Liver (tissue), 8 donors: ENCODE measurements at regions not wholly inside any gene's neighbourhood (a gene's known extent, or its start where the extent isn't known, plus 50 kb on each side); places are given as distances from the start of the nearest gene placed in this dataset.

ENCODE experiments used
- DNase-seq: peaks from one replicate; pipeline ENCODE4 v3.0.0-alpha.2; 2017; ENCODE audit warnings: low spot score
- H3K27ac ChIP-seq, 2 donors: one replicate each; pipeline ENCODE4 v1.7.0; 2013; ENCODE audit warnings: inconsistent platforms in 2 of 2, low read length in 2 of 2, control low read depth in 1 of 2, low read depth in 1 of 2, mild to moderate bottlenecking in 1 of 2
- H3K27me3 ChIP-seq, 4 donors: one replicate each; pipeline versions ENCODE4 v1.6.1 to v1.7.0; 2013; ENCODE audit warnings: low read length in 3 of 4, inconsistent platforms in 1 of 4, mild to moderate bottlenecking in 1 of 4, moderate library complexity in 1 of 4; ENCODE audit not compliant: control insufficient read depth in 4 of 4, insufficient read depth in 4 of 4
- H3K36me3 ChIP-seq, 4 donors: one replicate each; pipeline versions ENCODE4 v1.6.1 to v1.7.0; 2013; ENCODE audit warnings: low read length in 3 of 4, mild to moderate bottlenecking in 3 of 4, low read depth in 1 of 4, moderate library complexity in 1 of 4; ENCODE audit not compliant: control insufficient read depth in 4 of 4, insufficient read depth in 3 of 4
- H3K4me1 ChIP-seq, 4 donors: one replicate each; pipeline versions ENCODE4 v1.6.1 to v1.7.0; 2013; ENCODE audit warnings: low read length in 3 of 4, mild to moderate bottlenecking in 3 of 4, moderate library complexity in 1 of 4; ENCODE audit not compliant: control insufficient read depth in 4 of 4, insufficient read depth in 4 of 4
- H3K4me3 ChIP-seq, 3 donors: one replicate each; pipeline versions ENCODE4 v1.6.1 to v1.7.0; 2013; ENCODE audit warnings: low read length in 3 of 3, control low read depth in 1 of 3, low read depth in 1 of 3, mild to moderate bottlenecking in 1 of 3
- H3K9ac ChIP-seq, 2 donors: one replicate each; pipeline ENCODE4 v1.7.0; 2013; ENCODE audit warnings: low read length in 2 of 2, mild to moderate bottlenecking in 2 of 2, moderate library complexity in 2 of 2, control low read depth in 1 of 2, low read depth in 1 of 2
- H3K9me3 ChIP-seq, 4 donors: one replicate each; pipeline versions ENCODE4 v1.6.1 to v1.7.0; 2013; ENCODE audit warnings: low read length in 3 of 4; ENCODE audit not compliant: control insufficient read depth in 4 of 4
- ATF3 ChIP-seq: IDR thresholded peaks from 2 replicates; pipeline ENCODE4 v1.6.1; 2016; ENCODE audit warnings: antibody characterized with exemption
- CTCF ChIP-seq: fragments of 150-350 bp; IDR thresholded peaks from 2 replicates; pipeline ENCODE4 v1.5.1; 2017; ENCODE audit warnings: improper control_type of control experiment, low read depth, low read length; ENCODE audit not compliant: missing input control
- EGR1 ChIP-seq, 2 donors: IDR thresholded peaks; 2 replicates each; pipeline ENCODE4 v1.6.1; 2016 to 2018; ENCODE audit warnings: antibody characterized with exemption in 2 of 2, low read depth in 2 of 2
- FOXA2 ChIP-seq: IDR thresholded peaks from 2 replicates; pipeline ENCODE4 v1.6.1; 2016; ENCODE audit warnings: antibody characterized with exemption
- GABPA ChIP-seq, 2 donors: IDR thresholded peaks in 1 of 2; conservative IDR thresholded peaks in 1 of 2; 2 replicates each; pipeline ENCODE4 v1.6.1; 2016; ENCODE audit warnings: antibody characterized with exemption in 2 of 2, mild to moderate bottlenecking in 1 of 2, moderate library complexity in 1 of 2
- HNF4A ChIP-seq, 2 donors: conservative IDR thresholded peaks; 2 replicates each; pipeline ENCODE4 v1.6.1; 2016; ENCODE audit warnings: antibody characterized with exemption in 2 of 2, mild to moderate bottlenecking in 2 of 2
- HNF4G ChIP-seq: IDR thresholded peaks from 2 replicates; pipeline ENCODE4 v1.6.1; 2016; ENCODE audit warnings: antibody characterized with exemption
- NR2F2 ChIP-seq: IDR thresholded peaks from 2 replicates; pipeline ENCODE4 v1.6.1; 2016; ENCODE audit warnings: antibody characterized with exemption
- RAD21 ChIP-seq, 2 donors: IDR thresholded peaks; 2 replicates each; pipeline ENCODE4 v1.6.1; 2016; ENCODE audit warnings: antibody characterized with exemption in 2 of 2, mild to moderate bottlenecking in 2 of 2
- SP1 ChIP-seq: IDR thresholded peaks from 2 replicates; pipeline ENCODE4 v1.6.1; 2018; ENCODE audit warnings: antibody characterized with exemption, mild to moderate bottlenecking
- TAF1 ChIP-seq: conservative IDR thresholded peaks from 2 replicates; pipeline ENCODE4 v1.6.1; 2016; ENCODE audit warnings: antibody characterized with exemption, mild to moderate bottlenecking
- YY1 ChIP-seq: IDR thresholded peaks from 2 replicates; pipeline ENCODE4 v1.6.1; 2016; ENCODE audit warnings: antibody characterized with exemption, mild to moderate bottlenecking
- WGBS: extraction: QIAGEN DNeasy Blood & Tissue Kit; methylation state at CpG from one replicate; pipeline ENCODE4 v1.1.7; 2013; 5-methylcytosine and 5-hydroxymethylcytosine counted together
- TF ChIP-seq, protein P1 (sequence below): IDR thresholded peaks from 2 replicates; pipeline ENCODE4 v1.6.1; 2016; ENCODE audit warnings: antibody characterized with exemption
- TF ChIP-seq, protein P2 (sequence below): IDR thresholded peaks from 2 replicates; pipeline ENCODE4 v1.6.1; 2016; ENCODE audit warnings: antibody characterized with exemption, mild to moderate bottlenecking
- TF ChIP-seq, protein P3 (sequence below): IDR thresholded peaks from 2 replicates; pipeline ENCODE4 v1.6.1; 2016; ENCODE audit warnings: antibody characterized with exemption
- donor health status: healthy.
- donor health status: healthy.
- donor health status: healthy.
- donor health status: healthy.
- donor health status: healthy.

DNA sequence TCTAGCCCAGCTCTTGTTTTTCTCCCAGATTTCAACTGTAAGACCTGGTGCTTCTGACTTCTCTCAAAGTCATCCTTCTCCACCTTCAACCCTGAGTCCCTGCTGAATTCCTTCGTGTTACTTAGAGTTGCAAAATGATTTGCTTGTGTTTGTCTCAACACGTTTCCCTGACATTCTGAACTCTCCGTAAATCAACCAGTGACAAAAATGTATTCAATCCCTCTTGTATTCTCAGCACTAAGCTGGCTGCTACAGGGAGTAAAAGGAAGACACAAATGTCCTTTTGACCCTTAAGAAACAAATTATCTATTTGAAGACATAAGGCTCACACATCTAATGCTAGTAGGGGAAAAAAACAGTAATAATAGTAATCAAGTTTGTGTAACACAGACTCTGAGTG is 514.0 kb upstream of the TMPO start:
- H3K27me3 ChIP-seq, result peaks cover 0 to 3% (median 0%) of the 10 kb centered on the region in 4 donors
- H3K4me3 ChIP-seq, result no peak overlapping the region
- no peaks in the 10 kb centered on the region for H3K9me3 ChIP-seq
- 51% methylated on average over 3 of the region's 3 CpGs for WGBS
- H3K36me3 ChIP-seq, result no peaks in the 10 kb centered on the region
- TF ChIP-seq SP1, result no peak
- TF ChIP-seq ATF3, result no peak
- TF ChIP-seq, protein P1, sequence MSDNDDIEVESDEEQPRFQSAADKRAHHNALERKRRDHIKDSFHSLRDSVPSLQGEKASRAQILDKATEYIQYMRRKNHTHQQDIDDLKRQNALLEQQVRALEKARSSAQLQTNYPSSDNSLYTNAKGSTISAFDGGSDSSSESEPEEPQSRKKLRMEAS, result no peak
- TF ChIP-seq GABPA (IDR thresholded peaks at IDR 0.05 in 1 of 2, conservative IDR thresholded peaks at IDR 0.05 in 1 of 2), result no peak
- no peak for TF ChIP-seq NR2F2
- no peak for TF ChIP-seq HNF4G
- TF ChIP-seq FOXA2, result no peak
- no peak for TF ChIP-seq HNF4A (conservative IDR thresholded peaks at IDR 0.05)
- TF ChIP-seq, protein P2, sequence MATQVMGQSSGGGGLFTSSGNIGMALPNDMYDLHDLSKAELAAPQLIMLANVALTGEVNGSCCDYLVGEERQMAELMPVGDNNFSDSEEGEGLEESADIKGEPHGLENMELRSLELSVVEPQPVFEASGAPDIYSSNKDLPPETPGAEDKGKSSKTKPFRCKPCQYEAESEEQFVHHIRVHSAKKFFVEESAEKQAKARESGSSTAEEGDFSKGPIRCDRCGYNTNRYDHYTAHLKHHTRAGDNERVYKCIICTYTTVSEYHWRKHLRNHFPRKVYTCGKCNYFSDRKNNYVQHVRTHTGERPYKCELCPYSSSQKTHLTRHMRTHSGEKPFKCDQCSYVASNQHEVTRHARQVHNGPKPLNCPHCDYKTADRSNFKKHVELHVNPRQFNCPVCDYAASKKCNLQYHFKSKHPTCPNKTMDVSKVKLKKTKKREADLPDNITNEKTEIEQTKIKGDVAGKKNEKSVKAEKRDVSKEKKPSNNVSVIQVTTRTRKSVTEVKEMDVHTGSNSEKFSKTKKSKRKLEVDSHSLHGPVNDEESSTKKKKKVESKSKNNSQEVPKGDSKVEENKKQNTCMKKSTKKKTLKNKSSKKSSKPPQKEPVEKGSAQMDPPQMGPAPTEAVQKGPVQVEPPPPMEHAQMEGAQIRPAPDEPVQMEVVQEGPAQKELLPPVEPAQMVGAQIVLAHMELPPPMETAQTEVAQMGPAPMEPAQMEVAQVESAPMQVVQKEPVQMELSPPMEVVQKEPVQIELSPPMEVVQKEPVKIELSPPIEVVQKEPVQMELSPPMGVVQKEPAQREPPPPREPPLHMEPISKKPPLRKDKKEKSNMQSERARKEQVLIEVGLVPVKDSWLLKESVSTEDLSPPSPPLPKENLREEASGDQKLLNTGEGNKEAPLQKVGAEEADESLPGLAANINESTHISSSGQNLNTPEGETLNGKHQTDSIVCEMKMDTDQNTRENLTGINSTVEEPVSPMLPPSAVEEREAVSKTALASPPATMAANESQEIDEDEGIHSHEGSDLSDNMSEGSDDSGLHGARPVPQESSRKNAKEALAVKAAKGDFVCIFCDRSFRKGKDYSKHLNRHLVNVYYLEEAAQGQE, result no peak
- TF ChIP-seq TAF1, result no peak
- no peak for TF ChIP-seq CTCF
- no peak for TF ChIP-seq EGR1 (IDR thresholded peaks at IDR 0.05; ENCODE audit: low read depth in 2 of 2)
- no peak for TF ChIP-seq YY1
- no peaks in the 10 kb centered on the region for H3K4me1 ChIP-seq
- DNase-seq, result no peak
- H3K9ac ChIP-seq, result no peak overlapping the region
- H3K27ac ChIP-seq, result no peak overlapping the region

GRCh38 chr12:98002887-98003493 is 512.4 kb upstream of the TMPO start:
- Histone ChIP-seq H3K27me3 (peaks cover 0 to 3% (median 0%) of the 10 kb centered on the region in 4 donors), H3K9ac (no peak overlapping the region), H3K9me3 (no peaks in the 10 kb centered on the region), H3K36me3 (no peaks in the 10 kb centered on the region), H3K27ac (no peak overlapping the region), H3K4me1 (no peaks in the 10 kb centered on the region), H3K4me3 (no peak overlapping the region)
- no peak for DNase-seq
- 16% methylated on average over 9 of the region's 9 CpGs for WGBS
- TF ChIP-seq RAD21 (IDR thresholded peaks at IDR 0.05) (peak; percentile 60 to 74), CTCF (peak; percentile 44), TAF1 (no peak), GABPA (IDR thresholded peaks at IDR 0.05 in 1 of 2, conservative IDR thresholded peaks at IDR 0.05 in 1 of 2) (no peak), ATF3 (no peak)
- TF ChIP-seq, protein P3, sequence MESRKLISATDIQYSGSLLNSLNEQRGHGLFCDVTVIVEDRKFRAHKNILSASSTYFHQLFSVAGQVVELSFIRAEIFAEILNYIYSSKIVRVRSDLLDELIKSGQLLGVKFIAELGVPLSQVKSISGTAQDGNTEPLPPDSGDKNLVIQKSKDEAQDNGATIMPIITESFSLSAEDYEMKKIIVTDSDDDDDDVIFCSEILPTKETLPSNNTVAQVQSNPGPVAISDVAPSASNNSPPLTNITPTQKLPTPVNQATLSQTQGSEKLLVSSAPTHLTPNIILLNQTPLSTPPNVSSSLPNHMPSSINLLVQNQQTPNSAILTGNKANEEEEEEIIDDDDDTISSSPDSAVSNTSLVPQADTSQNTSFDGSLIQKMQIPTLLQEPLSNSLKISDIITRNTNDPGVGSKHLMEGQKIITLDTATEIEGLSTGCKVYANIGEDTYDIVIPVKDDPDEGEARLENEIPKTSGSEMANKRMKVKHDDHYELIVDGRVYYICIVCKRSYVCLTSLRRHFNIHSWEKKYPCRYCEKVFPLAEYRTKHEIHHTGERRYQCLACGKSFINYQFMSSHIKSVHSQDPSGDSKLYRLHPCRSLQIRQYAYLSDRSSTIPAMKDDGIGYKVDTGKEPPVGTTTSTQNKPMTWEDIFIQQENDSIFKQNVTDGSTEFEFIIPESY, result no peak
